Left colon (tissue), 2 donors: ENCODE measurements at regions not wholly inside any gene's neighbourhood (a gene's known extent, or its start where the extent isn't known, plus 50 kb on each side); places are given as distances from the start of the nearest gene placed in this dataset.
"Not testable (repeated sequence)": the region's sequence is repeated elsewhere in the genome, so short reads cannot be mapped to it uniquely, and the experiment has no call there.

Experiments used
- ATAC-seq: fragments of 200-7000 bp; cut with Tn5 transposase; one replicate; pipeline ENCODE4 v1.9.1; 2020; ENCODE audit warnings: mild to moderate bottlenecking, moderate library complexity
- DNase-seq, 2 donors: peaks; one replicate each; pipeline ENCODE4 v3.0.0-alpha.2; 2020
- intact Hi-C, 2 donors: fragments of 100-400 bp; cut with DNase I in 1 of 2; cut with micrococcal nuclease in 1 of 2; formaldehyde crosslinking; loops; one replicate each; pipeline versions ENCODE4 v1.11.2 to v1.14.0; 2022; cut with DNase I, micrococcal nuclease
- donor health status: DM: no; HTN: no; CAD: no.
- donor health status: DM: yes; HTN: yes; CAD: no.

- intact Hi-C loops, result no loop called here
- no peak for DNase-seq
- ATAC-seq, result no peak
These were observed 225.8 kb upstream of the CYLC2 start for GRCh38 chr9:102769307-102769706.

GRCh38 chr9:102768002-102768401, 227.1 kb upstream of the CYLC2 start:
- intact Hi-C loops, result no loop called here
- DNase-seq (no peak), ATAC-seq (no peak)

GRCh38 chr9:102767076-102767475, 228.1 kb upstream of the CYLC2 start:
- ATAC-seq, result no peak
- intact Hi-C loops, result no loop called here
- no peak for DNase-seq

- intact Hi-C loops, result no loop called here
- DNase-seq (no peak), ATAC-seq (no peak)
These were observed 254.6 kb upstream of the CYLC2 start for GRCh38 chr9:102740578-102740977.

- intact Hi-C loops, result no loop called here
- ATAC-seq (no peak), DNase-seq (no peak)
These were observed 266.2 kb upstream of the CYLC2 start for GRCh38 chr9:102728946-102729345.

- DNase-seq, result no peak
- intact Hi-C loops, result no loop called here
- no peak for ATAC-seq
These were observed 280.9 kb upstream of the CYLC2 start for GRCh38 chr9:102714184-102714583.

- DNase-seq, intact Hi-C loops, ATAC-seq: not testable (repeated sequence)
These were observed 282.2 kb upstream of the CYLC2 start for GRCh38 chr9:102712910-102713309.

- no peak for DNase-seq
- ATAC-seq, result no peak
- intact Hi-C loops, result no loop called here
These were observed 294.2 kb upstream of the CYLC2 start for GRCh38 chr9:102700936-102701335.

- DNase-seq (no peak), ATAC-seq (no peak)
- intact Hi-C loops, result no loop called here
These were observed 325.9 kb upstream of the CYLC2 start for GRCh38 chr9:102669220-102669619.

GRCh38 chr9:102652471-102652870, 342.7 kb upstream of the CYLC2 start:
- no peak for ATAC-seq
- intact Hi-C loops, result no loop called here
- DNase-seq, result no peak

GRCh38 chr9:102650896-102651295, 344.2 kb upstream of the CYLC2 start:
- ATAC-seq, result no peak
- intact Hi-C loops, result no loop called here

GRCh38 chr9:102642651-102643050, 352.5 kb upstream of the CYLC2 start:
- ATAC-seq, result no peak
- no peak for DNase-seq
- intact Hi-C loops, result no loop called here

More at GRCh38 chr9:102650896-102651295, 344.2 kb upstream of the CYLC2 start:
- DNase-seq, result no peak

GRCh38 chr9:102631559-102631958, 363.6 kb upstream of the CYLC2 start:
- ATAC-seq (no peak), DNase-seq (no peak)
- intact Hi-C loops, result no loop called here

- intact Hi-C loops, result no loop called here
- DNase-seq (no peak), ATAC-seq (no peak)
These were observed 385.7 kb upstream of the CYLC2 start for GRCh38 chr9:102609461-102609860.

- not testable (repeated sequence) for DNase-seq
These were observed 391.6 kb upstream of the CYLC2 start for GRCh38 chr9:102603198-102604195.

GRCh38 chr9:102594241-102594640, 400.9 kb upstream of the CYLC2 start:
- intact Hi-C loops, result no loop called here
- no peak for ATAC-seq
- no peak for DNase-seq

More at GRCh38 chr9:102603198-102604195, 391.6 kb upstream of the CYLC2 start:
- ATAC-seq, intact Hi-C loops: not testable (repeated sequence)

GRCh38 chr9:102587281-102587680, 407.9 kb upstream of the CYLC2 start:
- intact Hi-C loops, result no loop called here
- ATAC-seq (no peak), DNase-seq (no peak)

- DNase-seq (no peak), ATAC-seq (no peak)
- intact Hi-C loops, result no loop called here
These were observed 425.7 kb upstream of the CYLC2 start for GRCh38 chr9:102569436-102569835.

GRCh38 chr9:102551346-102551745, 443.8 kb upstream of the CYLC2 start:
- DNase-seq, result no peak
- intact Hi-C loops, result no loop called here
- ATAC-seq, result no peak

GRCh38 chr9:102550886-102551285, 444.2 kb upstream of the CYLC2 start:
- ATAC-seq, result no peak
- intact Hi-C loops, result no loop called here
- no peak for DNase-seq

- DNase-seq (no peak), ATAC-seq (no peak)
- intact Hi-C loops, result no loop called here
These were observed 444.9 kb upstream of the CYLC2 start for GRCh38 chr9:102550266-102550665.
